ENCODE measurements at regions not wholly inside any gene's neighbourhood (a gene's known extent, or its start where the extent isn't known, plus 50 kb on each side); places are given as distances from the start of the nearest gene placed in this dataset.

DNA sequence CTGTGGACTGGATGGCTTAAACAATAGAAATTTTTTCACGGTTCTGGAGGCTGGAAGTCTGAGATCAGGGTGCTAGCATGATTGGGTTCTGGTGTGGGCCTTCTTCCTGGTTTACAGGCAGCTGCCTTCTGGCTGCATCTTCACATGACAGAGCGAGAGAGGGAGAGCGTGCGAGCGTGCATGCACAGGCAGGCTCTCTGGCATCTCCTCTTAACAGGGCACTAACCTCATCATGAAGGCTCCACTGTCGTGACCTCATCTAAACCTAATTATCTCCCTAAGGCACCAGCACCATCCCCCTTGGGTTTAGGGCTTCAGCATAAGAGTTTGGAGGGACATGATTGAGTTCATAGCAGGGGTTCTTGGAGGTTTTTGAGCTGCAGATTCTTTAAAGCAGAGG lies 292.0 kb upstream of the C2CD4B start:
- intact Hi-C loops (cut with DNase I) = loop anchor here (2.0 to 5.0 kb wide), 2 partner anchors 14 to 65 kb away; partner anchors contain the start of gene TLN2
- Histone ChIP-seq H3K36me3 (no peaks in the 10 kb centered on the region), H3K9me3 (no peaks in the 10 kb centered on the region), H3K4me3 (peak overlapping the region in 1 of 2 donors; percentile 9), H3K4me1 (peaks cover 10 to 51% of the 10 kb centered on the region in 2 donors), H3K27me3 (no peaks in the 10 kb centered on the region), H3K27ac (peak overlapping the region; percentile 87 to 92)
- TF ChIP-seq, protein P1, sequence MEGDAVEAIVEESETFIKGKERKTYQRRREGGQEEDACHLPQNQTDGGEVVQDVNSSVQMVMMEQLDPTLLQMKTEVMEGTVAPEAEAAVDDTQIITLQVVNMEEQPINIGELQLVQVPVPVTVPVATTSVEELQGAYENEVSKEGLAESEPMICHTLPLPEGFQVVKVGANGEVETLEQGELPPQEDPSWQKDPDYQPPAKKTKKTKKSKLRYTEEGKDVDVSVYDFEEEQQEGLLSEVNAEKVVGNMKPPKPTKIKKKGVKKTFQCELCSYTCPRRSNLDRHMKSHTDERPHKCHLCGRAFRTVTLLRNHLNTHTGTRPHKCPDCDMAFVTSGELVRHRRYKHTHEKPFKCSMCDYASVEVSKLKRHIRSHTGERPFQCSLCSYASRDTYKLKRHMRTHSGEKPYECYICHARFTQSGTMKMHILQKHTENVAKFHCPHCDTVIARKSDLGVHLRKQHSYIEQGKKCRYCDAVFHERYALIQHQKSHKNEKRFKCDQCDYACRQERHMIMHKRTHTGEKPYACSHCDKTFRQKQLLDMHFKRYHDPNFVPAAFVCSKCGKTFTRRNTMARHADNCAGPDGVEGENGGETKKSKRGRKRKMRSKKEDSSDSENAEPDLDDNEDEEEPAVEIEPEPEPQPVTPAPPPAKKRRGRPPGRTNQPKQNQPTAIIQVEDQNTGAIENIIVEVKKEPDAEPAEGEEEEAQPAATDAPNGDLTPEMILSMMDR (IDR thresholded peaks at IDR 0.05) = no peak
- no peak for DNase-seq (ENCODE audit: low spot score in 2 of 2)

DNA sequence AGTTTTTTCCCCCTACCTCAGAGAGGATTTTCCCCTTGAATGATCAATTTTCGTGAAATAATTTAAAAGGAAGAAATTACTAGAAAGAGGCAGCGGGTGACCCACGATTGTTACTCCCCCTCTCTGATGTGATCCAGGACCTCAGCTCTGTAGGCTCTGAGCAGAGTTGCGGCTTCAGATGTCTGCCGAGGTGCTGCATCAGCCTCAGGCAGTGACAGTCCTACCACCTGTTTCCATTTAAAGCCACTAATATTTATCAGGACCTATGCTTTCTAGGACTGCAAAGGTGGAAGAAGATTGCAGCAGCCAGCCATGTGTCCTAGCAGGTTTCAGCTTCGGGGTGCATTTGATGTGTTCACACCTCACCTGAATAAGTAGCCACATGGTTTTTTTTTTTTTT lies 294.8 kb upstream of the C2CD4B start:
- H3K27ac ChIP-seq = peak overlapping the region in 1 of 2 donors; percentile 6
- no peaks in the 10 kb centered on the region for H3K36me3 ChIP-seq
- no peak for DNase-seq (ENCODE audit: low spot score in 2 of 2)
- no peak overlapping the region for H3K4me3 ChIP-seq
- TF ChIP-seq, protein P1 (IDR thresholded peaks at IDR 0.05) = no peak
- peaks cover 6 to 36% of the 10 kb centered on the region in 2 donors for H3K4me1 ChIP-seq
- H3K27me3 ChIP-seq = no peaks in the 10 kb centered on the region
- H3K9me3 ChIP-seq = no peaks in the 10 kb centered on the region
- intact Hi-C loops (cut with DNase I) = loop anchor here (5.0 kb wide), 1 partner anchor 68 kb away; the partner anchor contains the start of gene TLN2

DNA sequence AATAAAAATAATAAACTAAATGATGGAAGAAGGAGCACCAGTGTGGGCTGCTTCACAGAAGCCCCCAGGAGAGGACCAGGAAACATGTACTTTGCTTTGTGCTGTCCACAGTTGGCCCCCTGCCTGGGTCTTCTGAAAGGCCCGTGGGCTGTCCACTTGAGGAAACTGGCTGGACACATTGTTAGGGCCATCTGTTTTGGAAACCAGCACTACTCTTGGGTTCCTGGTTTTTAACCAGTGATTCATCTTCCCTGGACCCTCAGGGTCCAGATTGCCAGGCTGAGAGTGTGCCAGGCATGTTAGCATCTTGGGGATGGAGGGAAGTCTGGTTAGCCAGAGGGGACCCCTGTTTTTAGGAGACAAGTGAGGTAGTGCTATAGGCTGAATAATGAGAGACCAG lies 297.2 kb upstream of the C2CD4B start:
- Histone ChIP-seq H3K27ac (peak overlapping the region; percentile 51 to 52), H3K9me3 (no peaks in the 10 kb centered on the region), H3K36me3 (no peaks in the 10 kb centered on the region), H3K27me3 (no peaks in the 10 kb centered on the region), H3K4me3 (no peak overlapping the region), H3K4me1 (peaks cover 4 to 34% of the 10 kb centered on the region in 2 donors)
- TF ChIP-seq, protein P1 (IDR thresholded peaks at IDR 0.05) = no peak
- DNase-seq (ENCODE audit: low spot score in 2 of 2) = no peak
- intact Hi-C loops (cut with DNase I) = loop anchor here (2.0 kb wide), 1 partner anchor 17 kb away; no protein-coding TSS in a partner anchor

GRCh38 chr15:62462721-62463120 lies 297.6 kb upstream of the C2CD4B start:
- intact Hi-C loops (cut with DNase I) = loop anchor here (2.0 kb wide), 1 partner anchor 18 kb away; no protein-coding TSS in a partner anchor
- peak overlapping the region; percentile 51 to 52 for H3K27ac ChIP-seq

GRCh38 chr15:62464705-62465104 lies 299.6 kb upstream of the C2CD4B start:
- H3K4me1 ChIP-seq = peaks cover 7 to 47% of the 10 kb centered on the region in 2 donors
- H3K9me3 ChIP-seq = no peaks in the 10 kb centered on the region
- no peak for DNase-seq (ENCODE audit: low spot score in 2 of 2)
- no peaks in the 10 kb centered on the region for H3K36me3 ChIP-seq
- no peak overlapping the region for H3K4me3 ChIP-seq
- intact Hi-C loops (cut with DNase I) = no loop called here
- peak overlapping the region; percentile 25 to 56 for H3K27ac ChIP-seq
- TF ChIP-seq, protein P1 (IDR thresholded peaks at IDR 0.05) = no peak
- no peaks in the 10 kb centered on the region for H3K27me3 ChIP-seq

More at GRCh38 chr15:62462721-62463120, 297.6 kb upstream of the C2CD4B start:
- Histone ChIP-seq H3K36me3 (no peaks in the 10 kb centered on the region), H3K9me3 (no peaks in the 10 kb centered on the region), H3K27me3 (no peaks in the 10 kb centered on the region), H3K4me3 (no peak overlapping the region), H3K4me1 (peaks cover 4 to 32% of the 10 kb centered on the region in 2 donors)
- TF ChIP-seq, protein P1 (IDR thresholded peaks at IDR 0.05) = no peak
- DNase-seq (ENCODE audit: low spot score in 2 of 2) = no peak

Measured in ascending aorta (tissue), 2 donors.